Retina (tissue), 1 donor: ENCODE measurements at regions not wholly inside any gene's neighbourhood (a gene's known extent, or its start where the extent isn't known, plus 50 kb on each side); places are given as distances from the start of the nearest gene placed in this dataset.
A peak's percentile ranks its signal among the peaks of the same experiment; 100 is the strongest.
"Not testable (repeated sequence)": the region's sequence is repeated elsewhere in the genome, so short reads cannot be mapped to it uniquely, and the experiment has no call there.

Source experiments
- DNase-seq: peaks from one replicate; pipeline ENCODE4 v3.0.0-alpha.2; 2016

DNA sequence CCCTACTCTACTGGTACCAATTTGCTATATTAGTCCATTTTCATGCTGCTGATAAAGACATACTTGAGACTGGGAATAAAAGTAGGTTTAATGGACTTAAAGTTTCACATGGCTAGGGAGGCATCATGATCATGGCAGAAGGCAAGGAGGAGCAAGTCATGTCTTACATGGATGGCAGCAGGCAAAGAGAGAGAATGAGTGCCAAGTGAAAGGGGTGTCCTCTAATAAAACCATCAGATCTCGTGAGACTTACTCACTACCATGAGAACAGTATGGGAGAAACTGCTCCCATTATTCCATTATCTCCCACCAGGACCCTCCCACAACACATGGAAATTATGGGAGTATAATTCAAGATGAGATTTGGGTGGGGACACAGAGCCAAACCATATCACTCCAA lies 450.5 kb upstream of the ZEB2 start:
- DNase-seq, result not testable (repeated sequence)

DNA sequence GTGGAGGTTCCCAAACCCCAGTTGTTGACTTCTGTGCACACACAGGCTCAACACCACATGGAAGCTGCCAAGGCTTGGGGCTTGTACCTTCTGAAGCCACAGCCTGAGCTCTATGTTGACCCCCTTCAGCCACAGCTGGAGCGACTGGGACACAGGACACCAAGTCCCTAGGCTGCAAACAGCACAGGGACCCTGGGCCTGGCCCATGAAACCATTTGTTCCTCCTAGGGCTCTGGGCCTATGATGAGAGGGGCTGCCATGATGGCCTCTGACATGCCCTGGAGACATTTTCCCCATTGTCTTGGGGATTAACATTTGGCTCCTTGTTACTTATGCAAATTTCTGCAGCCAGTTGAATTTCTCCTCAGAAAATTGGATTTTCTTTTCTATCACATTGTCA lies 449.6 kb upstream of the ZEB2 start:
- not testable (repeated sequence) for DNase-seq

DNA sequence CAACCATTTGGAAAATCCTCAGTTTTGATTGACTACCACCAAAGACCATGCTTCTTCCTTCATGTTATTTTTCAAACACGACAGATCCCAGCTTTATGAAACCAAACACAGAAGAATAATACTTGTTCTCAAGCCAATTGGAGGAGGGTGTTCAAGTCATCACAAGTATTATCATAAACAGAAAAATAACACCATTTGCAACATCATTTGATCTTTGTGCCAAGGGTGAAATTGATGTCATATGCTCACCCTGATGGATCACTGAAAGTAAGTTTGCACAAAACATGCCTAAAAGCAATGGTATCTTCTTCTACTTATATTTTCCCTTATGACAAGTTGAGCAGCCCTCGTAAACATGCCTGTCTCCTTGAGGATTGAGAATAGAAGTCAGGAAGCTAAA lies 448.0 kb upstream of the ZEB2 start:
- no peak for DNase-seq

DNA sequence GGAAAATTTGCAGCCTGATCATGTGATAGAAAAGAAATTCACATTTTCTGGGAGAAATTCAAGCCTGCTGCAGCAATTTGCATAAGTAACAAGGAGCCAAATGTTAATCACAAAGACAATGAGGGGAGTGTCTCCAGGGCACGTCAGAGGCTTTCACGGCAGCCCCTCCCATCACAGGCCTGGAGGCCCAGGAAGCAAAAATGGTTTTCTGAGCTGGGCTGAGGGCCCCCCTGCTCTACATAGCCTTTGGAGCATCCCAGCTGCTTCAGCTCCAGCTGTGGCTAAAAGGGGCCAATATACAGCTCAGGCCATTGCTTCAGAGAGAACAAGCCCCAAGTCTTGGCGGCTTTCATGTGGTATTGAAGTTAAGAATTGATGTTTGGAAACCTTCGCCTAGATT lies 445.3 kb upstream of the ZEB2 start:
- DNase-seq, result no peak

DNA sequence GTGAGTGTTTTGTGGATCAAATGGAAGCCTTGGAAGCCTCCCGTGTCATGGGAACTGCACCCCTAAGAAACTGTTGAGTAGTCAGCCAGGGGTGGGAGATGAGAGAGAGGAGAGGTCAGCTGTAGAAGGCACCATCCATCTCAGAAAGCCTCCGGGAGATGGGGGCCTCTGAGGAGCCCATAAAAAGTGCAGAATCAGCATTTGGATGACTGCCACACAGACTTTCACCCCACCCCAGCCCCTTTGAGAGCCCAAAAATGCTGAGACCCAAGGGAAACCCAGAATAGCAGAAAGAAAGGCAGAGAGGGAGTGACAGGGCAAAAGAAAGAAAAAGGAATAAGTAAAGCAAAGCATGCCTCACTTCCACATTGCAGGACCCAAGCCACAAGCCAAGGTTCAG lies 443.1 kb upstream of the ZEB2 start:
- DNase-seq, result no peak

DNA sequence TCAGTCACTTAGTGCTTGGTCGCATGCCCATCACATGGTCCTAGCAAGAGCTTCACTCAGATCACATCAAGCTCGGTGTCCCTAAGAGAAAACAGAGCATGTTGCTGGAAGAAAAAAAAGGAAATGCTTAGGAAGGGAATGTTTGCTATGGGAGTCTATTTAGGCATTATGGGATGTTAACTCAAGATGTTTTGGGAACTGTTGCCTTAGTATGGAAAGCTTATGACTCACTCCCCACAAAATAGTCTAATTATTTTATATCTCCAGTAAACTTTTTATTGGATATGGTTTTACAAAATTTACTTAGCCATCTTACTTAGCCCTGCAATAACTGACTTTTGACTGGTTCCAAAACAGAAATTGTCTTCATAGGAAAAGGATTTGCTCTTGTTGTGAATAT lies 439.5 kb upstream of the ZEB2 start:
- no peak for DNase-seq

DNA sequence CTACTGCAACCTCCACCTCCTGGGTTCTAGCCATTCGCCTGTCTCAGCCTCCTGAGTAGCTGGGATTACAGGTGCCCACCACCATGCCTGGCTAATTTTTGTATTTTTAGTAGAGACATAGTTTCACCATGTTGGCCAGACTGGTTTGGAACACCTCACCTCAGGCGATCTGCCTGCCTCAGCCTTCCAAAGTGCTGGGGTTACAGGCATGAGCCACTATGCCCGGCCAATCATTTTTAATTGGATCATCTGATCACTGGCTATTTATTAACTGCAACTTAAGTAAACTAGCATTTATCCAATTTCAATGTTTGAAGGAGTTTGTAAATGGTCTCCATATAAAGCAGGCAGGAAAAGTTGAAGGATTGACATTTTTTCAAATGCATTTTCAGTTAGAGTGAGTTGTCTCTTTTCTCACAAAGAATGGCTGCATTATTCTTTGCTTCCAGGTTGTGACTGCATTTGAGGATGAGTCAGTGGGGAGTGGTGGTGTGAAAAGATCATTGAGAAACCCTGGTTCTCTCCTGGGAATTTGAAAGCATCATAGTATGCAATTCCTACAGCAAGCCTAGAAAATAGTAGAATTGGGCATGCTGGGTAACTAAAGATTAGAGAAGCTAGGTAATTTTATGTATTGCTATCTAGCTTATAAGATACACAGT lies 431.1 kb upstream of the ZEB2 start:
- DNase-seq, result no peak

DNA sequence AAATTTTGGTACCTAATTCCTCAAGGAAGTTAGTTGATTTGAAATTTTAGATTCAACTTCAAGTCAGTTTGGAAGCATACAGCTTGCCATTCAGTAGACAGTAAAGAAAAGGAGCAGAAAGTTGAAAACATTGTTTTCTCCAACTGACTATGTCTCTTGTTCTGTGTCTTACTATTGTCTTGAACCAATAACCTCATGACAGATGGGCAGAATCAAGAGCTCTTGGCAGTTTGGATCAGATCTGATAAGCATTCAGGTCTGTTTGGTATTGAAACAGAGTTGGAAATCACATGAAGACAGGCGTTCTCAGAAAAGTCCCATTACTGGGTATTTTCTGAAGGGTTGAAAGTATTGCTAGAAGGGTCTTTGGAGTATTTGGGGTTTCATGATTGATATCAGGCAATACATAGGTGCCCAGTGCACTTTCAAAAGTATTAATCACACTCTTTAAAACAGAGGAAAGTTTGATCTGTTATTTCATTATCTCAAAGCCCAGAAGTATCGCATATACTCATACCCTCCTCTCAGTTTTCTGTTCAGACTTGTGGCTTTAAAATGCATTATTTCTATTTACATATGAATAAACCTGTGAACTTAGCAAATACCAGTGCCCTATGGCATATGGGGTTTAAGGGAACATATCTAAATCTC lies 428.4 kb upstream of the ZEB2 start:
- DNase-seq, result no peak

DNA sequence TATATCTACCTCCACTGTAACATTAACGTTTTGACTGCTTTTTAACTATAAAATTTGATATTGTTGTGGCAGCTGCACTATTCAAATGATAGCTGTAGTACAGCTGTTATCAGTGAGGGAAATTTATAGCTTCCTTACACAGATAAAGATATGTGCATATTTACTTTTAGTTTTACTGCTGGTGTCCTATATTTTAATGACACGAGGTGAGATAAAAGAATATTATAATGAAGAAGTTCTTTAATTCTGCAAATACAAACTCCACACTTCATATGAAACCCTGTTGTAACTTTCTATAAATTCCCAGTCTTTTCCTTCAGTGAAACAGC lies 427.8 kb upstream of the ZEB2 start:
- DNase-seq, result no peak

DNA sequence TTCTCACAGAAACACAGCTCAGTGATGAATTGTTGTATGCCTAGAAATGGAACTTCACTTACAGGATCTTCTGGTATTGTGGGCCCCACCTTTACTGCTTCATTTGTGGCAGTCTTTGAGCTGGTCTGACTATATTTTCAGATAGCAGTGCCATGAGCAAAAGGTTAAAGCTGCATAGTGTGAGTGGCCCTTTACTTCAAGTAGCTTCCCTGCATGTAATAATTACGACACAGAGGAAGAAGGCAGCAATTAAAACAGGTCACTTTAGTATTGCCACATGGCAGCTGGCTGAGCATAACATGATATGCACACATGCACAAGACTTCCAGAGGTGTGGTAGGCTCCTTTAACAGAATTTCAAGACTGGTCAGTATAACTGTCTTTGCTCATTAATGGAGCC lies 426.3 kb upstream of the ZEB2 start:
- DNase-seq, result no peak

DNA sequence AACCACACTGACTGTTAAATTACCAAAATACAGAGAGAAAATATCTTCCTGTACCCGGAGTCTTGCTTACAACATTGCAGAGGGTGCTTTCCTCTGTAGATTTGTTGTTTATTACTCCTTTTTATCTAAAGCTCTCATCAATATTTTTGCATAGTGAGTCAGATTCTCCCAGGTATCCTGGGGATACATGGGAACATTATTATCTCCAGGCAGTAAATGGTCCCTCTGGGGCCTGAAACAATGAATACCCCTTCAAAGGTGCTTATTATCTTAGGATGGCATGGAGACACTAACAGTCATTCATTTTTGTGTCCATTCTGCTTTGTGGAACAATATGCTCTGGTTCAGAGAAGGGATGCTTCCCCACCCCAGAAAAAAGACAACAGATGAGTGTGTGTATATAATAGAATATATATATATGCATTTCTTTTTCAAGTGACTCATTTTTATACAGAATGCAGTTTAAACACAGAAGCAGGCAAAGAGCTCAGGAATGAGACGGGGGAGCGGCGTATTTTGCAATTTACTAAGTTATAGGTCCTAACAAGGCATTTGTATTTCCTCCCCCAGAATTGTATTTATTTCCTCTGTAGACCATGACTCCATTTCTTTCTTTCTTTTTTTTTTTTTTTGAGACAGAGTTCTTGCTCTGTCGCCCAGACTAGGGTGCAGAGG lies 424.8 kb upstream of the ZEB2 start:
- DNase-seq, result no peak

DNA sequence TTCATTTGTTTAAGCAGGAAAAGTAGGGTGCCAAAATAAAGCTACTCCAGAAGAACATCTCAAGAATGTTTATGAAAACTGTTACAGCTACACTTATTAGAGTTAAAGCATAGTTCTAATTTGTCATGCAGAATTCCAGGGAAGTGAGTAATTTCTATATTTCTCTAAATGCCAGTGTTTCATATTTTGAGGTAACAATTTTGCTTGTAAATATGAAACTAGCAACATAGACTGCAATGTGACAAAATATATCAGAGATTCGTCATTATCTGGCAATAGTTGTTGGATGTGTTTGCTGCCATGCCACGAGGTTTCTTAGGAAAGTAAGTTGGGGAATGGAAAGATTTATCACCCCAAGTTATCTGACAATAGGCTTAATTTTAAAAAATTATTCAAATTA lies 424.1 kb upstream of the ZEB2 start:
- no peak for DNase-seq

DNA sequence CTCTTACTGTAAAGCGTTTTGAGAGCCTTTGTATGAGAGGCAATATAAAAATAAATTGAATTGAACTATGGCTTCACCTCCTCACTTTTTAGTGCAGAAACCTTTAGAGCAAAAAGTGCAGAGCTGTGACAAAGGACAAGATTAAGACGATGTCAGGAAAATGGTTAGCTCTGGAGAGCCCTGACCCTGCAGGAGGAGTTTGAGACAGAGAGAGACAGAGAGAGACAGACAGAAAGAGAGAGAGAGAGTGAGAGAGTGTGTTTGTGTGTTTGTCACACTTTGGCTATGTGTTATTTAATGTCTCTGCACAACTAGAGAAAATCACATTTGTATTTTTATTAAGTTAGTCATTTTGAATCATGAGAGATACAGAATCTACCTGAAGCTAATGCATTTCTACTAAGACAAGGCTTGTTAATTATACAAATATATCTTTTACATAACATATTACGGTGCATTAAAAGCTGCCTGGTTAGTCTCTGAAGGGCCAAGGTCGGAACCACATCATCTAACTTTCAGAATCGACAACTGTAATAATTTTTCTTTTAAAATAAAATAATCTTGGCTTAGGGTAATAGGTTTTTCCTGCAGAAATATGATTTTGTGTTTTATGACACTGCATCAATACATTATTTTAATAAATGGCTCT lies 423.5 kb upstream of the ZEB2 start:
- DNase-seq, result no peak

DNA sequence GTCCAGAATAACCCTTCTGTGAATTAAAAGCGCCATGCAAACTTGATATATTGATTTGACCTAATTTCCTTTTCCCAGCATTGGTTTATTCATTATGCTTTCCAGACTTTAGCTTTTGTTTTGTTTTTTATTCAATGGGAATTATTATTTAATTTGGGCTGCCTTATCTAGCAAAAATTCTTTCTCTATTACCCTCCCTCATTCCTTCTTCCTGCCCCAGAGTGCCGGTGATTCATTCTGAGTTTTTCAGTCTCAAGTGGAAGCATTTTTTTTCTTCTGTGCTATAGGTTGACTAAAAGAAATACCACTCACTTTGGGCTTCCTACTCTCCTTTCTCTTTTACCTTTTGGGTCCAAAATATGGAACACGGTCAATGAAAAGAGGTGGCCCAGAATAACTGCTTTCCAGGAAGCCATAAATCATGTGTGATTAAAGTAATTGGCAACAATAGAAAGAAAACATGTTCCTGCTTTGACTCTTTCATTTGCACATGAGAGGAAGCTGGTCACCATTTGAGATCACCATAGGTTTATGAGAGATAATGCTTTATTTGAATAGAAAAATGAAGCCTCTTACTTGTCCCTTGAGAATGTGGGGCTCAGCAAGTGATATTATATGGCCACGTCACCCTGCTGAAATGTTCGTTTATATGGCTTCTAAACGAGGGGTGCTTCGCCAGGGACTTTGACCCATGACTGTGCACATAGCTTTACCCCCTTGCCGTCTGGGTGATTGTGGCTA lies 422.8 kb upstream of the ZEB2 start:
- no peak for DNase-seq

DNA sequence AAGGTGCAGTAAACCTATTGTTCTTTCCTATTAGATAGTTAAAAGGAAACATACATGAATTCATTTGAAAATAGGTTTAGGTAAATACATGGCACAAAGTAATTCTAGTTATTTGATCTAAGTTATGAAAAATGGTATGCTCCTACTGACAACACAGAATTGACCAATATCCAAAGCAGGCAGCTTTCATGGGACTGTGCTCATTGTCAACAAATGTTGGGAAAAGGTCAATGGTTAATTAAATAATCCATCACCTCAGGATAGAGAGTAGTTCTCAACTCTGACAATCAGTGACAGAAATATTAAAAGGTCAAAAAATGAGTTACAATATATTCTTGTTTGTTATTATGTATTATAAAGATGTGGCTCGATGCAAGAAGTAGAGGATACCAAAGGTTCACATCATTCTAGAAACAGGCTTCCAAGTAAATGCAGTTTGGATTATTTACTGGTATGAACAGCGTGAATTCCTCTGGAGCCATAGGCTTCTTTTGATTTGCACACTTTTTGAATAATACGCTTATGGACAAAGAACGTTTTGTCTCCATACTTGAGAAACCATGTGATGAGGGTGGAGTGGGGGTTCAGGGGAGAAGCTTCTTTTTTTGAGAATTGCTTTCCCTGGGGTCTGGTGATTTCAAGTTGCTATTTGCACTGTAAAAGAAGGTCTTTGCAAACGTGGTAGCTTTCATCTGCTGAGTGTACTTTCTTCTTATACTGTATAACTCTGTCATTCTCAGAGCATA lies 422.0 kb upstream of the ZEB2 start:
- no peak for DNase-seq

DNA sequence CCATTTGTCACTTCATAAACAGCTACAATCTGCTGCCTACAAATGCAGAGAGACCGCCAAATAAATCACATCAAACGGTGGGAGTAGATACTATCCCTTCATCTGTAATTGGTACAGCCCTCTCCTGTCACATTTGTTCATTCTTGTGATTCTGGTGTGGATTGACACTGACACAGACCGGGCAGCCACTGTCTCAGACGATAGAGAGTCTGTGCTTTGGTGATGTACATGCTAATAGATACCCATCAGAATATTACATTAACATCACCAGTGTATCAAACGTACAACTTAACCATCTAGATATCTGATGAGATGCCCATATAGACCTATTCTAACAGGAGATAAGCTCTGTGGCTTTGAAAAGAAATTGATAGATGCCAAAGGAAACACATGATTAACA lies 419.7 kb upstream of the ZEB2 start:
- peak; percentile 15 for DNase-seq

DNA sequence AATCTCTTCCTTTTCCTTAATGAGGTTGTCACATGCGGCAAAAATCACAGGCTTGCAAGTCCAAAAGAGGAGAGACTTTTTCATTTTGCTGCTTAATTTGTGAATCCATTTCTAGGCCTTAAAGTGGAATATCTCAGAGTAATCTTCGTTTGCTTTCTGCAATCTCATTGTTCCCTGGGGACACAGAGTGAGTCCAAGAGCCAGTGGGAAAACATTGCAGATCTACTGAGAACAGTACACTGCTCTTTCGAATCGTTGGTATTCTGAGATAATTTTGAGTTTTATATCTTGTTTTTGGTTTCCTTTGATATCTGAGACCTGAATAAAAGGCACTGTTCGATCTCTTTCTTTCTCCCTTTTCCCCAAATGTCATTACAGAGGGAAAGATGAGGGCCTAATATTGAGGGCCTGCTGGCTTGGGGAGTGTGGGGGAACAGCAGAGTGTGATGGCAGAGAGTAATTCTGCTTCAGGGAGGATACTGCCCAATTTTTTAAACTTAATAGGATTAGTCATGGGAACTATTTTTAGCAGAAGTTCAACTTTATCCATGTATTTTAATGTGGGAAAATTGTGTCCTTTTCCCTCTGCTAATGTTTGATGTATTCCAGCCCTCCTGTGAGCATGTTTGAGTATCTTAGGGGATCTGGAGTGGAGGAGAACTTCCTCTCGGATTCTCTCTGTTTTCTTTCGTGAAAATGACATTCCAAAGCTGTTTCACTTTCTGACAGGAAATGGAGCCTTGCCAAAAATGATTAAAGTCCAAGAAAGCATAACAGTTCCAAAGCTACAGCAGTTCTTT lies 418.2 kb upstream of the ZEB2 start:
- DNase-seq, result no peak

DNA sequence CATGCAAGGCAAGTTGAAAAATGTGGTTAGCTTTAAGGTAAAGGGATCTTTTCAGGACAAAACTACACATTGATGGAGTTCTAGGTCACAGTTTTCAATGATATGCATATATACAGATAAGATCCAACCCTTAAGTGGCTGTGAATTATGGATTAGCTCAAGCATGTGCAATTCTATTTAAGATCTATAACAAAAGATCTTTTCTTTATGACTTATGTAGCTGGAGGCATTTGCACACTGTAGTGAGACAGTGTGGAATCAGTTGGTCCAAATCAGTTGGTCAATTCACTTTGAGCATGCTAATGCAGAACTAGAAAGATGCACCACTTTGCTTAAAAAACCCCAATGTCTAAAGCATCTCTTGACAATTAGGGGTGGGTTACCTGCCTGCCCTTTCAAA lies 417.1 kb upstream of the ZEB2 start:
- DNase-seq, result no peak

DNA sequence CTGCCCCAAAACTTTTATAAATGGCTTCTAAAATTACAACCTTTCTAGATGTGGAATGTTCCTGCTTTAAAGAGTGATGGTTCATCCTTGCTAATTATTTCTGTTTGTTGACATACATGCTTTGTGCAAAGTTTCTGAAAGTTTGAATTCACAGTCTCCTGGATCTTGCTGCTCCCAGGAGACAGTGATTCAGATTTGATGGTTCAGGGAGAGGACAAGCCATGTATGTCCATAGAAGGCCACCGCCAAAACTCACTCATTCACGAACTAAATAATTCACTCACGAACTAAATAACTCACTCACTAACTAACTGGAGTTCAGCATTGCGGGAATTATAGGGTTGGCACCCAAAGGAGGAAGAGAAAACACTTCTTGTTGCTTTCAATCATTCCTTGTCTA lies 416.5 kb upstream of the ZEB2 start:
- no peak for DNase-seq

DNA sequence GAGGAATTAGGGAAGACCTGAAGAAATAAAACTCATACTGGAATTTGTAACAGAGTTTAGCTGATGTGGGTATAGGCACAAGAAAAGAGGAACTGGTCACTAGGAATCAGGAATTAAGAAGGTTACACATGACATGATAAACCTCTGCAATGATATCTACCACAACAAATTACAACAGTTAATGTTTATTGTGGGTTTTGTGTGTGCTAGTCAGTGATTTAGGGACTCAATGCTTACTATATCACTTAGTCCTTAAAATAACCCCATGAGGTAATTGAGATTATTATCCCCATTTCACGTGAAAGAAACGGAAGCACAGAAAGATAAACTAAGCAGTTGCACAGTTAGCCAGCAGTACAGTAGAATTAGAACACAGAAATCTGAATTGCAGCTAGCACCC lies 415.8 kb upstream of the ZEB2 start:
- DNase-seq, result no peak

DNA sequence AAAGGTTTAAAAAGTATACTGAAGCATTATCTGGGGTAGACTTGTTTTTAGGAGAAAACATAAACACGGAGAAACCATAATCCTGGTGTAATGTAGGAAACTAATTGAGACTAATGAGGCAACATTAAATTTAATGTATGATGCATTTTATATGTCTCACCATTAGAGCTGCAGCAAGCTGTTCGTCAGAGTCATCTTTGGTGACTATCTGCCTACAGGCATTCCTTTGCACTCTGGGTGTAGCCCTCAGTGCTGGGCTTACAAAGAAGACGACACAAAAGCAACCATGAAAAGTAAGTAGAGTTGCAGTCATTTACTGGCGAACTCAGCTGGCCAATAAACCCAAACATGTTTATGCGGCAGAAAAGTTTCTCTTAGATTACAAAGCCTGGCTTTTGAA lies 415.3 kb upstream of the ZEB2 start:
- DNase-seq, result no peak

DNA sequence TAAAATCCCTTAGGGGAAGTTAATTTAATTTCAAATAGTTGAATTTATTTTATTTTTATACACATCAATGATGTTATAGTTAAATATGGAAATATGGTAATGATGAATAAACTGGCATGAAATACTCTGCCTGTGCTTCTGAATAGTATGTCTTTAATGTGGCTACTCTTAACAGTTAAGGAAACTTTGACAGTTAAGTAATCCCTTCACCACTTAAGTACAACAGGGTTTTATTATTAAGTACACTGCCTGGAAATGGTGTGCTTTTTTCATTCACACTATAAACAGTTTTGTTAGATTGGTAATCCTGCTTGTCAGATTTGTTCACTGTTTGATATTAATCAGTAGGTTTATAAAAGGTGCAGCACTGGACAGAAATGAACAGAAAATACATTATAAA lies 412.0 kb upstream of the ZEB2 start:
- DNase-seq, result no peak
